Glutamatergic neuron (in vitro differentiated cells): ENCODE measurements at regions not wholly inside any gene's neighbourhood (a gene's known extent, or its start where the extent isn't known, plus 50 kb on each side); places are given as distances from the start of the nearest gene placed in this dataset.

Experiments used
- DNase-seq: peaks from one replicate; pipeline ENCODE4 v3.0.0; 2022
- H3K27ac Mint-ChIP-seq: one replicate; pipeline ENCODE4 v1.8.0; 2020; ENCODE audit warnings: mild to moderate bottlenecking, mixed read lengths, inconsistent platforms; ENCODE audit not compliant: unreplicated experiment
- H3K27me3 Mint-ChIP-seq: one replicate; pipeline ENCODE4 v1.8.0; 2020; ENCODE audit warnings: mild to moderate bottlenecking, moderate library complexity, mixed read lengths, inconsistent platforms; ENCODE audit not compliant: unreplicated experiment
- H3K36me3 Mint-ChIP-seq: one replicate; pipeline ENCODE4 v1.8.0; 2020; ENCODE audit warnings: mild to moderate bottlenecking, mixed read lengths, inconsistent platforms; ENCODE audit not compliant: unreplicated experiment
- H3K4me1 Mint-ChIP-seq: one replicate; pipeline ENCODE4 v1.8.0; 2020; ENCODE audit warnings: mild to moderate bottlenecking, low read depth, mixed read lengths, inconsistent platforms; ENCODE audit not compliant: unreplicated experiment
- H3K4me3 Mint-ChIP-seq: one replicate; pipeline ENCODE4 v1.8.0; 2020; ENCODE audit warnings: mild to moderate bottlenecking, mixed read lengths, inconsistent platforms; ENCODE audit not compliant: unreplicated experiment
- H3K9me3 Mint-ChIP-seq: one replicate; pipeline ENCODE4 v1.8.0; 2020; ENCODE audit warnings: mild to moderate bottlenecking, moderate library complexity, mixed read lengths, inconsistent platforms; ENCODE audit not compliant: unreplicated experiment
- TF ChIP-seq, protein P1 (sequence below): fragments of 200-600 bp; sonication (generic); IDR thresholded peaks from one replicate; pipeline ENCODE4 v1.5.0; 2021; ENCODE audit not compliant: partially characterized antibody, unreplicated experiment

DNA sequence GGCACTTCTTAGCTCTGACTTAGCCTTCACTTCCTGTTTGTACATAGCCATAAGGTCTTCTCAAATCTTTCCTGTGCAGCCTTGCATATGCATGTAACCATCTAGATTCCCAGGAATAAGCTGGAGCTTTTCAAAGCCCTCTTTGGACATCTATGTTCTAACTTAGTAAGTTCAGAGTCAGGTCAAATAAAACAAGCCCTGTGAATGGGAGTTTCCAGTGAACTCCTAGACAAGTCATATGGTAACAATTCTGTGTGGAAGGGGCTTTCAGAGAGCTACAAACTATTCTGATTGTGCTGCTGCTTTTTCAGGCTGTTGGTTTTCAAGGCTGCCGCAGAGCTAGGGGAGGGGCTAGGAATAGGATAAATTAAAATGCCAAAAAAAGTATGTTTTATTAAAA is 208.4 kb upstream of the AKR1E2 start:
- Mint-ChIP-seq H3K27me3 (no peaks in the 10 kb centered on the region), H3K4me1 (peaks cover 1% of the 10 kb centered on the region), H3K36me3 (peaks cover 4% of the 10 kb centered on the region), H3K9me3 (no peaks in the 10 kb centered on the region), H3K4me3 (no peak overlapping the region), H3K27ac (no peak overlapping the region)
- DNase-seq: no peak
- TF ChIP-seq, protein P1, sequence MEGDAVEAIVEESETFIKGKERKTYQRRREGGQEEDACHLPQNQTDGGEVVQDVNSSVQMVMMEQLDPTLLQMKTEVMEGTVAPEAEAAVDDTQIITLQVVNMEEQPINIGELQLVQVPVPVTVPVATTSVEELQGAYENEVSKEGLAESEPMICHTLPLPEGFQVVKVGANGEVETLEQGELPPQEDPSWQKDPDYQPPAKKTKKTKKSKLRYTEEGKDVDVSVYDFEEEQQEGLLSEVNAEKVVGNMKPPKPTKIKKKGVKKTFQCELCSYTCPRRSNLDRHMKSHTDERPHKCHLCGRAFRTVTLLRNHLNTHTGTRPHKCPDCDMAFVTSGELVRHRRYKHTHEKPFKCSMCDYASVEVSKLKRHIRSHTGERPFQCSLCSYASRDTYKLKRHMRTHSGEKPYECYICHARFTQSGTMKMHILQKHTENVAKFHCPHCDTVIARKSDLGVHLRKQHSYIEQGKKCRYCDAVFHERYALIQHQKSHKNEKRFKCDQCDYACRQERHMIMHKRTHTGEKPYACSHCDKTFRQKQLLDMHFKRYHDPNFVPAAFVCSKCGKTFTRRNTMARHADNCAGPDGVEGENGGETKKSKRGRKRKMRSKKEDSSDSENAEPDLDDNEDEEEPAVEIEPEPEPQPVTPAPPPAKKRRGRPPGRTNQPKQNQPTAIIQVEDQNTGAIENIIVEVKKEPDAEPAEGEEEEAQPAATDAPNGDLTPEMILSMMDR: no peak

- Mint-ChIP-seq H3K4me1 (no peaks in the 10 kb centered on the region), H3K4me3 (no peak overlapping the region), H3K27ac (no peak overlapping the region), H3K27me3 (no peaks in the 10 kb centered on the region), H3K9me3 (no peaks in the 10 kb centered on the region), H3K36me3 (peaks cover 4% of the 10 kb centered on the region)
- DNase-seq: no peak
- TF ChIP-seq, protein P1: no peak
Measured at GRCh38 chr10:4615042-4615441, 211.0 kb upstream of the AKR1E2 start.

GRCh38 chr10:4609251-4609650 is 216.8 kb upstream of the AKR1E2 start:
- TF ChIP-seq, protein P1: no peak
- Mint-ChIP-seq H3K4me1 (no peaks in the 10 kb centered on the region), H3K9me3 (no peaks in the 10 kb centered on the region), H3K36me3 (no peaks in the 10 kb centered on the region), H3K4me3 (no peak overlapping the region), H3K27me3 (peaks cover 3% of the 10 kb centered on the region), H3K27ac (no peak overlapping the region)
- no peak for DNase-seq

GRCh38 chr10:4607681-4608080 is 218.3 kb upstream of the AKR1E2 start:
- Mint-ChIP-seq H3K4me1 (no peaks in the 10 kb centered on the region), H3K27me3 (peaks cover 3% of the 10 kb centered on the region), H3K4me3 (no peak overlapping the region), H3K36me3 (no peaks in the 10 kb centered on the region), H3K27ac (no peak overlapping the region), H3K9me3 (no peaks in the 10 kb centered on the region)
- TF ChIP-seq, protein P1: no peak
- no peak for DNase-seq

DNA sequence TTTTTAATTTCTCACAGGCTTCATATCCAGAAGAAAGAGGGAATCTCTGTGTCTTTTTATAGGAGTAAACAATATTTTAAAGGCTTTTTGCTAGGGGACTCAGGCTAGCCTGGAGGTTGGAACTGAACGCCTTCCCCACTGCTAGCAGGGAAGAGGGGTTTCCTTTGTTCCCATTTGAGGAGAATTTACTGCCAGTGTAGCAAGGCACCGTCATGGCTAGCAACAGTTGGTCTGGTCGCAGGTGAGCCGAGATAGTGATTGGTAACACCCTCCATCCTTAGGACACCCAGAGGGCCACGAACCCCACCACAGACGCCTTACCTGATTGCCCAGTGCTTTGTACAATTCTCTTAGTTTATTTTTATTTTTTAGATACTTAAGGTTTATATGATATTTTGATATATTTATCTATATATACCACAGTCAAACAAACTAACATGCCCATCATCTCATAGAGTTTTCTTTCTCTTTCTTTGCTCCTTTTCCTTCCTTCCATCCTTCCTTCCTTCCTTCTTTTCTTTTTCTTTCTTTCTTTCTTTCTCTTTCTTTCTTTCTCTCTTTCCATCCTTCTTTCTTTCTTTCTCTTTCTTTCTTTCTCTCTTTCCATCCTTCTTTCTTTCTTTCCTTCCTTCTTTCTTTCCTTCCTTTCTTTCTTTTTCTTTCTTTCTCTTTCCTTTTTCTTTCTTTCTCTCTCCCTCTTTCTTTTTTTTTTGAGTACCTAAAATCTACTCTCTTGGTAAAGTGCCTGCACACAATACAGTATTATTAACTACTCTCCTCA is 219.0 kb upstream of the AKR1E2 start:
- DNase-seq: no peak

More for the DNA sequence above, 219.0 kb upstream of the AKR1E2 start:
- Mint-ChIP-seq H3K4me3 (no peak overlapping the region), H3K27me3 (peaks cover 3% of the 10 kb centered on the region), H3K9me3 (no peaks in the 10 kb centered on the region), H3K27ac (no peak overlapping the region), H3K4me1 (no peaks in the 10 kb centered on the region), H3K36me3 (no peaks in the 10 kb centered on the region)
- TF ChIP-seq, protein P1: no peak
